ENCODE measurements at regions not wholly inside any gene's neighbourhood (a gene's known extent, or its start where the extent isn't known, plus 50 kb on each side); places are given as distances from the start of the nearest gene placed in this dataset.

- TF ChIP-seq FOXM1 (IDR thresholded peaks at IDR 0.05; ENCODE audit: borderline replicate concordance, low read depth) (no peak), MAX (IDR thresholded peaks at IDR 0.05) (no peak), CEBPB (IDR thresholded peaks at IDR 0.05) (no peak), CREB1 (IDR thresholded peaks at IDR 0.05; ENCODE audit: low read depth) (no peak), YY1 (IDR thresholded peaks at IDR 0.05; ENCODE audit: low read depth) (no peak), REST (IDR thresholded peaks at IDR 0.05; ENCODE audit: low read depth) (no peak), NFIC (IDR thresholded peaks at IDR 0.05) (no peak), TCF12 (IDR thresholded peaks at IDR 0.05; ENCODE audit: low read depth) (no peak), ZBTB7A (IDR thresholded peaks at IDR 0.05; ENCODE audit: low read depth) (no peak), TAF1 (IDR thresholded peaks at IDR 0.05; ENCODE audit: low read depth) (no peak), RAD21 (IDR thresholded peaks at IDR 0.05; ENCODE audit: low read depth) (no peak), EGR1 (IDR thresholded peaks at IDR 0.05) (no peak), TEAD4 (IDR thresholded peaks at IDR 0.05) (no peak), USF1 (IDR thresholded peaks at IDR 0.05) (no peak), EP300 (IDR thresholded peaks at IDR 0.05; ENCODE audit: borderline replicate concordance) (no peak)
Observed at GRCh38 chr6:9039258-9039657, 603.9 kb upstream of the SLC35B3 start.

- TF ChIP-seq MAX (IDR thresholded peaks at IDR 0.05): no peak
- no peak for TF ChIP-seq CEBPB (IDR thresholded peaks at IDR 0.05)
- TF ChIP-seq FOXM1 (IDR thresholded peaks at IDR 0.05; ENCODE audit: borderline replicate concordance, low read depth): no peak
- no peak for TF ChIP-seq NFIC (IDR thresholded peaks at IDR 0.05)
- no peak for TF ChIP-seq REST (IDR thresholded peaks at IDR 0.05; ENCODE audit: low read depth)
- TF ChIP-seq YY1 (IDR thresholded peaks at IDR 0.05; ENCODE audit: low read depth): no peak
- no peak for TF ChIP-seq USF1 (IDR thresholded peaks at IDR 0.05)
- no peak for TF ChIP-seq CREB1 (IDR thresholded peaks at IDR 0.05; ENCODE audit: low read depth)
- TF ChIP-seq TCF12 (IDR thresholded peaks at IDR 0.05; ENCODE audit: low read depth): no peak
- no peak for TF ChIP-seq ZBTB7A (IDR thresholded peaks at IDR 0.05; ENCODE audit: low read depth)
- no peak for TF ChIP-seq RAD21 (IDR thresholded peaks at IDR 0.05; ENCODE audit: low read depth)
- TF ChIP-seq EP300 (IDR thresholded peaks at IDR 0.05; ENCODE audit: borderline replicate concordance): no peak
- no peak for TF ChIP-seq TAF1 (IDR thresholded peaks at IDR 0.05; ENCODE audit: low read depth)
- TF ChIP-seq TEAD4 (IDR thresholded peaks at IDR 0.05): no peak
- no peak for TF ChIP-seq EGR1 (IDR thresholded peaks at IDR 0.05)
Observed at GRCh38 chr6:9028086-9028485, 592.7 kb upstream of the SLC35B3 start.

- TF ChIP-seq USF1 (IDR thresholded peaks at IDR 0.05): no peak
Observed at GRCh38 chr6:9025796-9026394, 590.5 kb upstream of the SLC35B3 start.

GRCh38 chr6:9025228-9025627 lies 589.9 kb upstream of the SLC35B3 start:
- TF ChIP-seq TAF1 (IDR thresholded peaks at IDR 0.05; ENCODE audit: low read depth) (no peak), TCF12 (IDR thresholded peaks at IDR 0.05; ENCODE audit: low read depth) (no peak), FOXM1 (IDR thresholded peaks at IDR 0.05; ENCODE audit: borderline replicate concordance, low read depth) (no peak), CREB1 (IDR thresholded peaks at IDR 0.05; ENCODE audit: low read depth) (no peak), RAD21 (IDR thresholded peaks at IDR 0.05; ENCODE audit: low read depth) (no peak), MAX (IDR thresholded peaks at IDR 0.05) (no peak), EGR1 (IDR thresholded peaks at IDR 0.05) (no peak)

- TF ChIP-seq TEAD4 (IDR thresholded peaks at IDR 0.05) (no peak), CEBPB (IDR thresholded peaks at IDR 0.05) (no peak), FOXM1 (IDR thresholded peaks at IDR 0.05; ENCODE audit: borderline replicate concordance, low read depth) (no peak), REST (IDR thresholded peaks at IDR 0.05; ENCODE audit: low read depth) (no peak)
Observed at GRCh38 chr6:9020001-9020400, 584.7 kb upstream of the SLC35B3 start.

Data from Ishikawa (cell line).